DMS53 treated with DMSO at 0.1 percent for 48 hours (cell line): ENCODE measurements at regions not wholly inside any gene's neighbourhood (a gene's known extent, or its start where the extent isn't known, plus 50 kb on each side); places are given as distances from the start of the nearest gene placed in this dataset.

ENCODE experiments used
- DNase-seq: peaks from one replicate; lab custom pipeline; 2025; ENCODE audit not compliant: unreplicated experiment; lab: John Stamatoyannopoulos, UW

- DNase-seq, result no peak
Measured at GRCh38 chr5:33281431-33281843, 159.3 kb upstream of the TARS1 start.

GRCh38 chr5:33282157-33282556 lies 158.6 kb upstream of the TARS1 start:
- DNase-seq, result no peak

GRCh38 chr5:33282696-33283095 lies 158.1 kb upstream of the TARS1 start:
- DNase-seq, result no peak

GRCh38 chr5:33283243-33283642 lies 157.5 kb upstream of the TARS1 start:
- no peak for DNase-seq

- no peak for DNase-seq
Measured at GRCh38 chr5:33284681-33285080, 156.1 kb upstream of the TARS1 start.

- no peak for DNase-seq
Measured at GRCh38 chr5:33287242-33287641, 153.5 kb upstream of the TARS1 start.

- DNase-seq, result no peak
Measured at GRCh38 chr5:33291216-33292000, 149.4 kb upstream of the TARS1 start.

GRCh38 chr5:33297760-33298216 lies 143.0 kb upstream of the TARS1 start:
- no peak for DNase-seq

GRCh38 chr5:33299621-33300208 lies 141.1 kb upstream of the TARS1 start:
- DNase-seq, result no peak

- no peak for DNase-seq
Measured at GRCh38 chr5:33300209-33300742, 140.5 kb upstream of the TARS1 start.

GRCh38 chr5:33303579-33304095 lies 137.1 kb upstream of the TARS1 start:
- no peak for DNase-seq

GRCh38 chr5:33304601-33305000 lies 136.2 kb upstream of the TARS1 start:
- no peak for DNase-seq

- no peak for DNase-seq
Measured at GRCh38 chr5:33305572-33305971, 135.2 kb upstream of the TARS1 start.

GRCh38 chr5:33306758-33307157 lies 134.0 kb upstream of the TARS1 start:
- no peak for DNase-seq

- no peak for DNase-seq
Measured at GRCh38 chr5:33308586-33308985, 132.2 kb upstream of the TARS1 start.

GRCh38 chr5:33309068-33309467 lies 131.7 kb upstream of the TARS1 start:
- no peak for DNase-seq

GRCh38 chr5:33309536-33310345 lies 131.0 kb upstream of the TARS1 start:
- no peak for DNase-seq

- DNase-seq, result no peak
Measured at GRCh38 chr5:33310451-33310850, 130.3 kb upstream of the TARS1 start.

- DNase-seq, result no peak
Measured at GRCh38 chr5:33311893-33312292, 128.9 kb upstream of the TARS1 start.

GRCh38 chr5:33312571-33313549 lies 127.9 kb upstream of the TARS1 start:
- DNase-seq, result no peak
